GM13977 (cell line): ENCODE measurements at regions not wholly inside any gene's neighbourhood (a gene's known extent, or its start where the extent isn't known, plus 50 kb on each side); places are given as distances from the start of the nearest gene placed in this dataset.

Source experiments
- DNase-seq: peaks from one replicate; pipeline ENCODE4 v3.0.0; 2012; ENCODE audit warnings: low spot score
- in situ Hi-C: fragments of 300-500 bp; cut with MboI; formaldehyde crosslinking; loops from one replicate; pipeline ENCODE4 v1.12.0; 2022; ENCODE audit warnings: low sequenced_read_pairs, low pct_unique_long_range_greater_than_20kb, mixed read lengths, inconsistent platforms; ENCODE audit not compliant: unreplicated experiment
- TF ChIP-seq, protein P1 (sequence below): IDR thresholded peaks from 2 replicates; pipeline ENCODE4 v1.5.1; 2012; ENCODE audit warnings: mild to moderate bottlenecking, control low read depth; ENCODE audit not compliant: insufficient read depth; ENCODE audit errors: extremely low read depth, missing control alignments

DNA sequence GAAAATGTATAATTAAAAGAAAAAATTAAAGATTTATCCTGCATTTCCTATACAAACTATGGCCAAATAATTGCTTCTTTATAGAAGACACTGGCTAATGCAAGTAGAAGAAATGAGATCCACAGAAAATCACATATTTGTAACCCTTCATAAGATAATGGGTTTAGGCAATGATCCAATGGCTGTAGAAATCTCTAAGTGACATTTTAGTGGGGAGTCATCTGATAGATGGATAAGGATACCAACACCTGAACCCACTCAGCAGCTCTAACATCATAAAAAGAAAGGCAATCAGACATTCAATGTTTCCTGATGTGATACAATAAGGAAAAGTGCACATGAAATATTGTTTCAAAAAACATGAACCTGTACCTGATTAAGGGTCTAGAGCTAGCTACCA lies 297.5 kb downstream of the CXCL12 start:
- DNase-seq = no peak
- in situ Hi-C loops = no loop called here
- TF ChIP-seq, protein P1, sequence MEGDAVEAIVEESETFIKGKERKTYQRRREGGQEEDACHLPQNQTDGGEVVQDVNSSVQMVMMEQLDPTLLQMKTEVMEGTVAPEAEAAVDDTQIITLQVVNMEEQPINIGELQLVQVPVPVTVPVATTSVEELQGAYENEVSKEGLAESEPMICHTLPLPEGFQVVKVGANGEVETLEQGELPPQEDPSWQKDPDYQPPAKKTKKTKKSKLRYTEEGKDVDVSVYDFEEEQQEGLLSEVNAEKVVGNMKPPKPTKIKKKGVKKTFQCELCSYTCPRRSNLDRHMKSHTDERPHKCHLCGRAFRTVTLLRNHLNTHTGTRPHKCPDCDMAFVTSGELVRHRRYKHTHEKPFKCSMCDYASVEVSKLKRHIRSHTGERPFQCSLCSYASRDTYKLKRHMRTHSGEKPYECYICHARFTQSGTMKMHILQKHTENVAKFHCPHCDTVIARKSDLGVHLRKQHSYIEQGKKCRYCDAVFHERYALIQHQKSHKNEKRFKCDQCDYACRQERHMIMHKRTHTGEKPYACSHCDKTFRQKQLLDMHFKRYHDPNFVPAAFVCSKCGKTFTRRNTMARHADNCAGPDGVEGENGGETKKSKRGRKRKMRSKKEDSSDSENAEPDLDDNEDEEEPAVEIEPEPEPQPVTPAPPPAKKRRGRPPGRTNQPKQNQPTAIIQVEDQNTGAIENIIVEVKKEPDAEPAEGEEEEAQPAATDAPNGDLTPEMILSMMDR = no peak

DNA sequence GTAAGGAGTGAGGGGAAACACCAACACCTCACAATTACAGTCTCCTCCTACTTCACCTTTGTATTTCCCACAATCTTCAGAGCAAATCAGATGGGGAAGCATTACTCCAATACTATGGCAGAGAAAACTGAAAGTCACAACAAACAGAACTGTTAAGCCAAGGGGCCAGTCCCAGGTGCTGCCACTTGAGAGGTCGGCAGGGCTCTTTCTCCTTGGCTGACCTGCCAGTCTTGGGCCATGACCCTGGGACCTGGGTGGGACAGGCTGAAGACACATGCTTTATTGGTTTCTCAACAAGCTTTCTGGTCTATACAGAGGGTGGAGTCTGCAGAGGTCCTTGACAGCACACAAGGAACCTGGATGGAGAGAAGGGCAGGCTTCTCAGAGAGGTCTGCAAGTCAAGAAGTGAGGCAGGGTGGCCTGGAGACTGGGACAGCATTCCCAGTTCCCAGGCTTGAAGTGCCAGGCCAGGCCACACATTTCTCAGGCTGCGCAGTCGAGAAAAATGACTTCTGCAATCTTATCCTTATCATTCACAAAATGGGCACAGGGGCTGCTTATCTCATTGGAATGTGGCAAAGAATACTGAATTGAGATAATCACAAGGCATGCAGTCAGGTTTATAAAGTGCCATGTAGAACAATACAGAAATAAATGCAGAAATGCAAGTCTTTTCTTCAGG lies 301.0 kb downstream of the CXCL12 start:
- TF ChIP-seq, protein P1 = no peak
- in situ Hi-C loops = no loop called here

DNA sequence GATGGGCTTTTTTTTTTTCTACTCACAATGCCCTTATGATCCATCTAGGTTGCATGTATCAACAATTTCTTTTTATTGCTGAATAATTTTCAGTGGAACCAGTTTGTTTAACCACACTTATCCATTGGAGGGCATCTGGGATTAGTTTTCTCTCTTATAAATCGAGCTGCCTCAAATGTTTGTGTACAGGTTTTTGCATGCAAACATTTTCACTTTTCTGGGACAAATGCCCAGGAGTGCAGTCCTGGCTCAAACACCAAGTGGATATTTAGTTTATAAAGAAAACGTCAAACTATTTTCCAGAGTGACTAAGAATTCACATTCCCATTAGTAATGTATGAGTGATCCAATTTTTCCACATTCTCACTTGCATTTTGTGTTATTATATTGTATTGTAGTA lies 313.4 kb downstream of the CXCL12 start:
- in situ Hi-C loops = no loop called here
- DNase-seq = no peak
- TF ChIP-seq, protein P1 = no peak

More for the DNA sequence above, 301.0 kb downstream of the CXCL12 start:
- no peak for DNase-seq

DNA sequence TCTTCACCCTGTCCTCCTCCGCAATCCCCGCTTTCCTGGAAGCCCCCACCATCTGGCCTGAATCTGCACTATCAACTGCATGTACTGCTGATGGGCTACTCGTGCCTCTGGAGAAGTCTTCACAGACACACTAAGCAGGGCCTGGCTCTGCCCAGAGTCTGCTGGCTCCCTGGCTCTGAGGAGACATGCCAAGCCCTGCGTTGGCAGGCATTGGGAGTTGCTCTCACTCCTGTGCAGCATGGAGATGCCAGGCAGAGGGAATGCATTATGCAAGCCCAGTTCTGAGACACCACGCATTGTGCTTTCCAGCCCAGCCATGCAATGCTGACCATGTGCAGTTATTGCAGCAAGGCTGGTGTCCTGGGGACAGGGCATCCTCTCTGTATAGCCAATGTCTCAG lies 314.6 kb downstream of the CXCL12 start:
- in situ Hi-C loops = no loop called here
- TF ChIP-seq, protein P1 = no peak
- DNase-seq = no peak

DNA sequence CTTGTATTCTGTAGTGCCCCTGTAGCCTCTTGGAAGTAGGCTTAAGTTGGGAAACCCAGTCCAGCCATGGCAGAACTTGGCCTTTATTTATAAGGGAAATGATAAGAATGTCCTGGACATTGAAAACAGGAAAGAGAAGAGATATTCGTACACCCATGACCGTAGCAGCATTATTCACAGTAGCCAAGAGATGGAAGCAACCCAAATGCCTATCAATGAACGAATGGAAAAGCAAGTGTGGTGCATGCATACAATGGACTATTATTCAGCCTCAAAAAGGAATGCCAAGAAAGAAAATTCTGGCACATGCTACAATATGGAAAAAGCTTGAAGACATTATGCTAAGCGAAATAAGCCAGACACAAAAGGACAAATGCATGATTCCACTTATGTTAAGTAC lies 315.3 kb downstream of the CXCL12 start:
- TF ChIP-seq, protein P1 = no peak
- in situ Hi-C loops = no loop called here
- DNase-seq = no peak

DNA sequence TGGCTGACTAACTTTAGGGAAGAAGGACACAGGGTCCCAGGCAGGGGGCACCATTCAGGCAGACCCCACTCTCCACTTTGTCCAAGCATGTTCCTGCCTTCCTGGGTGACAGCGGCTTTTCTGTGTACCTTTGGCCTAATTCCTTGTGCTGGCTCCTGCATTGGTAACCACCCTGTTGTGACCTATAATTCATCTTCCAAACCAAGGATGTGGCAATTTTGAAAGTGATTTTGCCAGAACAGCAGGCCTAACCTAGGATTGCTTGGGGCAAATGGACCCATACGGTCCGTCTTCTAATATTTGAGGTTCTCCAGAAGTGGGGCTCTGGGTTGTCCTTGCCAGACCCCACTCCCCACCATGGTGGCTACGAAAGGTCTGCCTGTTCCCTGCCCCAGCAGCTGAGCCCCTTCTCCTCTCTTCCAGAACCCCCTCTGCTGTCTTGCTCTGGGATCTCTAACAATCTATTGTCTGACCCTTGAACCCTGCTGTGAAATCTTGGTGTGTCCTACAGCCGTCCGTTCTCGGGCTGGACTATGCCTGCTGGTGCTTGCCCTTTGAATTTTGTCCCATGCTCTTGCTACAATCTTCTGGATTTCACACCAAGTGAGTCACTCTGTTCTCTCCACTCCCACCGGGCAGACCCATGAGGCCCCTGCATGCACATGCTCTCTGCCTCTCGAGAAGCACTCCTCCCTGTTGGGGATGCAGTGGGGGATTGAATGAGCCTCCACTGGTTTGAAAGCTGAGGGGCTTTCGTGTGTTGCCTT lies 316.0 kb downstream of the CXCL12 start:
- in situ Hi-C loops = no loop called here
- TF ChIP-seq, protein P1 = no peak

More for the DNA sequence above, 316.0 kb downstream of the CXCL12 start:
- no peak for DNase-seq
